Tibial nerve (tissue), 4 donors: ENCODE measurements at regions not wholly inside any gene's neighbourhood (a gene's known extent, or its start where the extent isn't known, plus 50 kb on each side); places are given as distances from the start of the nearest gene placed in this dataset.

Source experiments
- DNase-seq, 2 donors: peaks; one replicate each; pipeline ENCODE4 v3.0.0-alpha.2; 2019; ENCODE audit warnings: low spot score in 2 of 2
- H3K27ac ChIP-seq, 4 donors: fragments of 200-600 bp; sonication (generic) in 3 of 4; one replicate each; pipeline ENCODE4 v1.5.1; 2017 to 2019; ENCODE audit warnings: mild to moderate bottlenecking in 1 of 4
- H3K27me3 ChIP-seq, 2 donors: fragments of 200-600 bp; sonication (generic) in 1 of 2; one replicate each; pipeline versions ENCODE4 v1.5.1 to v1.6.0; 2017 to 2019
- H3K36me3 ChIP-seq, 3 donors: fragments of 200-600 bp; sonication (generic); one replicate each; pipeline ENCODE4 v1.5.1; 2018 to 2019
- H3K4me1 ChIP-seq, 4 donors: fragments of 200-600 bp; sonication (generic) in 3 of 4; one replicate each; pipeline ENCODE4 v1.5.1; 2017 to 2019
- H3K4me3 ChIP-seq, 4 donors: fragments of 200-600 bp; sonication (generic) in 3 of 4; one replicate each; pipeline ENCODE4 v1.5.1; 2017 to 2019; ENCODE audit warnings: mild to moderate bottlenecking in 1 of 4, moderate library complexity in 1 of 4
- H3K9me3 ChIP-seq, 4 donors: fragments of 200-600 bp; sonication (generic) in 3 of 4; one replicate each; pipeline ENCODE4 v1.5.1; 2017 to 2019
- EP300 ChIP-seq, 2 donors: sonication (generic); formaldehyde crosslinking; IDR thresholded peaks; one replicate each; pipeline ENCODE4 v1.6.1; 2017; ENCODE audit warnings: antibody characterized with exemption in 2 of 2, mild to moderate bottlenecking in 1 of 2
- POLR2A ChIP-seq, 2 donors: fragments of 450-650 bp; IDR thresholded peaks; one replicate each; pipeline ENCODE4 v1.6.1; 2017; ENCODE audit warnings: antibody characterized with exemption in 2 of 2, mild to moderate bottlenecking in 2 of 2, moderate library complexity in 2 of 2
- WGBS, 2 donors: methylation state at CpG; one replicate each; pipeline ENCODE4 v1.1.5; 2018; 5-methylcytosine and 5-hydroxymethylcytosine counted together
- TF ChIP-seq, protein P1 (sequence below), 5 experiments: fragments of 200-600 bp in 3 of 5; fragments of 450-650 bp in 2 of 5; sonication (generic) in 3 of 5; IDR thresholded peaks; one replicate each; pipeline ENCODE4 v1.5.1; 2016 to 2019; ENCODE audit warnings: antibody characterized with exemption in 5 of 5, mild to moderate bottlenecking in 3 of 5, moderate library complexity in 2 of 5

DNA sequence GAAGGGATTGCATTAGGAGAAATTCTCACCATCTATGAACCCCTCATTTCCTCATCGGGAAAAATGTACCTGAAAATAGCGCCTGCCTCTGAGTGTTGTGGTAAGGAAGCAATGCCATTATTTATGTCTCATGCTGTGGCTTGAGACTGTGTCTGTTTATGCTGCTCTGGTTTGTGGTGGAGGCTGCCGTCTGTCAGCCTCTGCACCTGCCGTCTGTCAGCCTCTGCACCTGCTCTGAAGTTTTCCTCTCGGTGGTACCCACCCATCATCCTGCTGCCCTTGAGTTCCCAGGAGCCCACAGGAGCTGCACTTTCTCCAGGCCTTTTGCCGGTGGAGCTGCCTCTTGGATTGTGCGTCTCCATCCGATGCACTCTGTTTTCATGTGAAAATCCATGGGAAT, 68.5 kb upstream of the PPP2R3B start:
- Histone ChIP-seq H3K27me3 (no peaks in the 10 kb centered on the region), H3K4me1 (no peaks in the 10 kb centered on the region), H3K4me3 (no peak overlapping the region), H3K27ac (no peak overlapping the region), H3K9me3 (peaks cover 0 to 6% (median 0%) of the 10 kb centered on the region in 4 donors), H3K36me3 (no peaks in the 10 kb centered on the region)
- DNase-seq, result no peak
- WGBS, 2 donors, result 49 to 50% methylated on average over 8 of the region's 8 CpGs
- TF ChIP-seq EP300 (IDR thresholded peaks at IDR 0.05) (no peak), POLR2A (IDR thresholded peaks at IDR 0.05) (no peak)
- TF ChIP-seq, protein P1, sequence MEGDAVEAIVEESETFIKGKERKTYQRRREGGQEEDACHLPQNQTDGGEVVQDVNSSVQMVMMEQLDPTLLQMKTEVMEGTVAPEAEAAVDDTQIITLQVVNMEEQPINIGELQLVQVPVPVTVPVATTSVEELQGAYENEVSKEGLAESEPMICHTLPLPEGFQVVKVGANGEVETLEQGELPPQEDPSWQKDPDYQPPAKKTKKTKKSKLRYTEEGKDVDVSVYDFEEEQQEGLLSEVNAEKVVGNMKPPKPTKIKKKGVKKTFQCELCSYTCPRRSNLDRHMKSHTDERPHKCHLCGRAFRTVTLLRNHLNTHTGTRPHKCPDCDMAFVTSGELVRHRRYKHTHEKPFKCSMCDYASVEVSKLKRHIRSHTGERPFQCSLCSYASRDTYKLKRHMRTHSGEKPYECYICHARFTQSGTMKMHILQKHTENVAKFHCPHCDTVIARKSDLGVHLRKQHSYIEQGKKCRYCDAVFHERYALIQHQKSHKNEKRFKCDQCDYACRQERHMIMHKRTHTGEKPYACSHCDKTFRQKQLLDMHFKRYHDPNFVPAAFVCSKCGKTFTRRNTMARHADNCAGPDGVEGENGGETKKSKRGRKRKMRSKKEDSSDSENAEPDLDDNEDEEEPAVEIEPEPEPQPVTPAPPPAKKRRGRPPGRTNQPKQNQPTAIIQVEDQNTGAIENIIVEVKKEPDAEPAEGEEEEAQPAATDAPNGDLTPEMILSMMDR (IDR thresholded peaks at IDR 0.05), result no peak

DNA sequence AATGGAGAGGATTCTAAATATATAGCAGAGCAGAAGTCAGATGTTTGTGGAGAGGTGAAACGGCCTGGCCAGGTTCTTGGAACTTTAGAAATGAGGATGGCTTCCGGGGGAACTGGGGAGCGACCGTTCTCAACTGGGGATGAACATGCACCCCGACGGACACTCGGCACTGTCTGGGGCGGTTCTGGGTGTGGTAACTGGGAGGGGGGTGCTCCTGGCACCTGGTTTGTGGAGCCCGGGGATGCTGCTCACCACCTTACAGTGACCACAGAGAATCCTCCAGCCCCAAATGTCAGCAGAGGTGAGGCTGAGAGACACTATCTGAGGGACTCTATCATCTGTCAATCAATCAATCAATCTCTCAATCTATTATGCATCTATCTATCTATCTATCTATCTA, 69.0 kb upstream of the PPP2R3B start:
- no peak for DNase-seq

DNA sequence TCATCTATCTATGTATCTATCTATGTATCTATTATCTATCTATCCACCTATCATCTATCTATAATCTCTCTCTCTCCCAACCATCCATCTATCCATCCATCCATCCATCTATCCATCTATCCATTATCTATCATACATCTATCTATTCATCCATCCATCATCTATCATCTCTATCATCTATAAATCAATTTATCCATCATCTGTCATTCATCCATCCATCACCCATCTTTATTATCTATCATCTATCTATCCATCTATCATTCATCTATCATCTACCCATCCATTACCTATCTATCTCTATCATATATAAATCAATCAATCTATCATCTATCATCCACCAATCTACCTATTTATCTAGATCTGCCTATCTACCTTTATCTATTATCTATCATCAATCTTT, 69.4 kb upstream of the PPP2R3B start:
- Histone ChIP-seq H3K9me3 (peaks cover 0 to 6% (median 0%) of the 10 kb centered on the region in 4 donors), H3K4me1 (no peaks in the 10 kb centered on the region), H3K27me3 (no peaks in the 10 kb centered on the region), H3K4me3 (no peak overlapping the region), H3K36me3 (no peaks in the 10 kb centered on the region), H3K27ac (no peak overlapping the region)
- TF ChIP-seq EP300 (IDR thresholded peaks at IDR 0.05) (no peak), POLR2A (IDR thresholded peaks at IDR 0.05) (no peak)
- TF ChIP-seq, protein P1 (IDR thresholded peaks at IDR 0.05), result no peak
- no peak for DNase-seq

More for the DNA sequence above, 69.0 kb upstream of the PPP2R3B start:
- Histone ChIP-seq H3K4me3 (no peak overlapping the region), H3K36me3 (no peaks in the 10 kb centered on the region), H3K4me1 (no peaks in the 10 kb centered on the region), H3K27ac (no peak overlapping the region), H3K27me3 (no peaks in the 10 kb centered on the region), H3K9me3 (peaks cover 0 to 6% (median 0%) of the 10 kb centered on the region in 4 donors)
- WGBS, 2 donors, result 56 to 66% methylated on average over 9 of the region's 9 CpGs
- TF ChIP-seq EP300 (IDR thresholded peaks at IDR 0.05), result no peak
- TF ChIP-seq, protein P1 (IDR thresholded peaks at IDR 0.05), result no peak

DNA sequence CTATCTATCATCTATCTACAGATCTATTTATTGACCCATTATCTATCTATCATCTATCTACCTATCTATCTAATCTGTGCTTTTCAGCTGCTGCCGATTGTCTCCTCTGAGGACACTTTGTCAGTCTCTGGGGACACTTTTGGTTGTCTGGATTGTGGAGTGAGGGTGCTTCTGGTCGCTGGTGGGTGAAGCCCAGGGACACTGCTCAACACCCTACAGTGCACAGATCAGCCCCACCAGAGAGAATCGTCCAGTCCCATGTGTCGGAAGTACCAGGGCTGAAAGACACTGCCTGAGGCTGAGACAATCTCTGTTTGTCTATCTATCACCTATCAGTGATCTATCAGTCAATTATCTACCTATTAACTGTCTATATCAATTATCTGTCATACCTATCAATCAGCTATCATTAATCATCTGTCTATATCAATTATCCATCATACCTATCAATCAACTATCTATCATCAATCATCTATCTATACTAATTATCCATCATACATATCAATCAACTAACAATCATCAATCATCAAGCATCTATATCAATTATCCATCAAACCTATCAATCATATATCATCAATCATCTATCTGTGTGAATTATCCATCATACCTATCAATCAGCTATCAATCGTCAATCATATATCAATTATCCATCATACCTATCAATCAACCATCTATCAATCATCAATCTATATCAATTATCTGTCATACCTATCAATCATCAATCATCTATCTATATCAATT, 70.0 kb upstream of the PPP2R3B start:
- H3K36me3 ChIP-seq, result no peaks in the 10 kb centered on the region
- no peaks in the 10 kb centered on the region for H3K4me1 ChIP-seq
- H3K27ac ChIP-seq, result no peak overlapping the region
- H3K4me3 ChIP-seq, result no peak overlapping the region
- peaks cover 0 to 6% (median 0%) of the 10 kb centered on the region in 4 donors for H3K9me3 ChIP-seq
- WGBS, 2 donors, result 69 to 70% methylated on average over 5 of the region's 5 CpGs
- H3K27me3 ChIP-seq, result no peaks in the 10 kb centered on the region
- DNase-seq, result no peak
- TF ChIP-seq, protein P1 (IDR thresholded peaks at IDR 0.05), result no peak
- no peak for TF ChIP-seq POLR2A (IDR thresholded peaks at IDR 0.05)
- TF ChIP-seq EP300 (IDR thresholded peaks at IDR 0.05), result no peak

DNA sequence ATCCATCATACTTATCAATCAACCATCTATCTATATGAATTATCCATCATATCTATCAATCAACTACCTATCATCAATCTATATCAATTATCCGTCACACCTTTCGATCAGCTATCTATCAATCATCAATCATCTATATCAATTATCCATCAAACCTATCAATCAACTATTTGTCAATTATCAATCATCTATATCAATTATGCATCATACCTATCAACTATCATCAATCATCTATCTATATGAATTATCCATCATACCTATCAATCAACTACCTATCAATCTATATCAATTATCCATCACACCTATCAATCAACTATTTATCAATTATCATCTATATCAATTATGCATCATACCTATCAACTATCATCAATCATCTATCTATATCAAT, 70.6 kb upstream of the PPP2R3B start:
- Histone ChIP-seq H3K4me3 (no peak overlapping the region), H3K9me3 (peaks cover 0 to 6% (median 0%) of the 10 kb centered on the region in 4 donors), H3K4me1 (no peaks in the 10 kb centered on the region), H3K27me3 (no peaks in the 10 kb centered on the region), H3K36me3 (no peaks in the 10 kb centered on the region), H3K27ac (no peak overlapping the region)
- TF ChIP-seq, protein P1 (IDR thresholded peaks at IDR 0.05), result no peak
- TF ChIP-seq POLR2A (IDR thresholded peaks at IDR 0.05) (no peak), EP300 (IDR thresholded peaks at IDR 0.05) (no peak)
- WGBS, 2 donors, result 70 to 76% methylated on average over 2 of the region's 2 CpGs
- DNase-seq, result no peak
